GM12878 (cell line): ENCODE measurements at regions not wholly inside any gene's neighbourhood (a gene's known extent, or its start where the extent isn't known, plus 50 kb on each side); places are given as distances from the start of the nearest gene placed in this dataset.

Experiments
- ATAC-seq: fragments of 200-7000 bp; cut with Tn5 transposase; 3 replicates; pipeline ENCODE4 v1.9.1; 2020; ENCODE audit warnings: mild to moderate bottlenecking, moderate library complexity
- BruUV-seq: library from RNA; stranded (reverse); fragments of 400-500 nt; replicated peaks from 2 replicates; lab custom pipeline; 2021; lab: Mats Ljungman, UMichigan
- CTCF ChIA-PET: fragments of 300-600 bp; sonication (Branson Sonifier 250); formaldehyde crosslinking; extraction: SDS; loops from one replicate; lab custom pipeline; 2021; ENCODE audit warnings: inconsistent platforms; lab: Yijun Ruan, JAX
- POLR2A ChIA-PET: fragments of 350-600 bp; formaldehyde crosslinking; extraction: SDS; loops from one replicate; lab custom pipeline; 2021; ENCODE audit warnings: inconsistent platforms; lab: Charles Lee
- RAD21 ChIA-PET: fragments of 300-600 bp; sonication (Branson Sonifier 250); formaldehyde crosslinking; loops from one replicate; lab custom pipeline; 2023; ENCODE audit warnings: antibody characterized with exemption; ENCODE audit not compliant: unreplicated experiment; lab: Charles Lee
- SMC1A ChIA-PET: fragments of 300-600 bp; sonication (Branson Sonifier 250); formaldehyde crosslinking; loops from one replicate; lab custom pipeline; 2023; ENCODE audit not compliant: unreplicated experiment, uncharacterized antibody; lab: Charles Lee
- DNase-seq: peaks from one replicate; pipeline ENCODE4 v3.0.0-alpha.2; 2011; ENCODE audit warnings: low read depth, low spot score
- FAIRE-seq: peaks from 3 replicates; lab custom pipeline; 2011; peaks lifted over from hg19 to GRCh38; lab: Jason Lieb, UNC
- H2AFZ ChIP-seq: 2 replicates; pipeline ENCODE4 v1.6.0; 2011; ENCODE audit warnings: low read depth, low read length, control low read depth; ENCODE audit not compliant: control insufficient read depth
- H3K27ac ChIP-seq: 2 replicates; pipeline ENCODE4 v1.5.1; 2011; ENCODE audit warnings: control low read depth; ENCODE audit not compliant: control insufficient read depth, insufficient read depth
- H3K27me3 ChIP-seq, 2 experiments: replicated peaks in 1 of 2; 2 replicates each; pipeline versions ENCODE4 v1.6.0 to v1.6.1; 2011; ENCODE audit warnings: low read length in 1 of 2; ENCODE audit not compliant: control insufficient read depth in 2 of 2, insufficient read depth in 2 of 2
- H3K36me3 ChIP-seq, 2 experiments: 2 replicates each; pipeline ENCODE4 v1.5.1; 2011; ENCODE audit warnings: low read length in 1 of 2; ENCODE audit not compliant: control insufficient read depth in 2 of 2, insufficient read depth in 2 of 2
- H3K4me1 ChIP-seq: 2 replicates; pipeline ENCODE4 v1.6.1; 2011; ENCODE audit warnings: mild to moderate bottlenecking, low read length, moderate library complexity, mixed read lengths; ENCODE audit not compliant: control insufficient read depth, insufficient read depth
- H3K4me2 ChIP-seq: 2 replicates; pipeline ENCODE4 v1.6.0; 2011; ENCODE audit warnings: control low read depth; ENCODE audit not compliant: control insufficient read depth, insufficient read depth
- H3K4me3 ChIP-seq: fragments of 200-600 bp; sonication (generic); 2 replicates; pipeline ENCODE4 v1.5.1; 2016
- H3K79me2 ChIP-seq: 2 replicates; pipeline ENCODE4 v1.6.0; 2011; ENCODE audit warnings: low read length; ENCODE audit not compliant: control insufficient read depth, insufficient read depth
- H3K9ac ChIP-seq: 2 replicates; pipeline ENCODE4 v1.8.0; 2011; ENCODE audit warnings: low read length, control low read depth, mixed read lengths; ENCODE audit not compliant: control insufficient read depth, insufficient read depth
- H3K9me3 ChIP-seq: replicated peaks from 3 replicates; pipeline ENCODE4 v1.5.1; 2011; ENCODE audit warnings: mild to moderate bottlenecking, low read length; ENCODE audit not compliant: control insufficient read depth, insufficient read depth
- H4K20me1 ChIP-seq: 2 replicates; pipeline ENCODE4 v1.6.0; 2011; ENCODE audit not compliant: control insufficient read depth, insufficient read depth
- IRF4 ChIP-seq: IDR thresholded peaks from 2 replicates; pipeline ENCODE4 v1.6.1; 2011; ENCODE audit warnings: low read depth, low read length
- JUND ChIP-seq: IDR thresholded peaks from 2 replicates; pipeline ENCODE4 v1.6.1; 2012; ENCODE audit warnings: low read depth, mild to moderate bottlenecking, low read length, improper control_type of control experiment, moderate library complexity
- MEF2A ChIP-seq: IDR thresholded peaks from 2 replicates; pipeline ENCODE4 v1.6.1; 2011; ENCODE audit warnings: low read depth, mild to moderate bottlenecking, low read length, moderate library complexity; ENCODE audit not compliant: insufficient read depth
- NFXL1 ChIP-seq: fragments of 450-650 bp; IDR thresholded peaks from 2 replicates; pipeline ENCODE4 v1.6.1; 2017; ENCODE audit warnings: antibody characterized with exemption, mild to moderate bottlenecking, borderline replicate concordance
- RCOR1 ChIP-seq: conservative IDR thresholded peaks from 2 replicates; pipeline ENCODE4 v1.6.1; 2012; ENCODE audit warnings: low read depth, low read length, improper control_type of control experiment
- SRF ChIP-seq, 2 experiments: IDR thresholded peaks; 2 replicates each; pipeline ENCODE4 v1.6.1; 2011; ENCODE audit warnings: low read depth in 2 of 2, low read length in 2 of 2, mild to moderate bottlenecking in 1 of 2, moderate library complexity in 1 of 2
- WGBS: methylation state at CpG from one replicate; pipeline ENCODE4 v1.1.6; 2016; ENCODE audit warnings: low lambda C conversion rate; ENCODE audit not compliant: insufficient replicate concordance, insufficient coverage; ENCODE audit errors: missing lambda C conversion rate; 5-methylcytosine and 5-hydroxymethylcytosine counted together
- in situ Hi-C: fragments of 300-500 bp; cut with MboI; formaldehyde crosslinking; loops from 9 replicates; pipeline ENCODE4 v1.14.3; 2018; ENCODE audit warnings: mixed read lengths
- intact Hi-C: fragments of 100-400 bp; cut with micrococcal nuclease; formaldehyde crosslinking; loops from one replicate; pipeline ENCODE4 v1.14.2; 2022; ENCODE audit not compliant: unreplicated experiment
- TF ChIP-seq, protein P1 (sequence below): IDR thresholded peaks from 2 replicates; pipeline ENCODE4 v1.6.1; 2012; ENCODE audit warnings: improper control_type of control experiment, low read depth, low read length; ENCODE audit not compliant: insufficient replicate concordance
- TF ChIP-seq, protein P2 (sequence below): IDR thresholded peaks from 2 replicates; pipeline ENCODE4 v1.6.1; 2011; ENCODE audit warnings: low read depth, low read length, improper control_type of control experiment, borderline replicate concordance
- TF ChIP-seq, protein P3 (sequence below): fragments of 450-650 bp; IDR thresholded peaks from 2 replicates; pipeline ENCODE4 v1.6.1; 2017; ENCODE audit warnings: low read depth, mild to moderate bottlenecking, moderate library complexity
- TF ChIP-seq, protein P4 (sequence below): fragments of 450-650 bp; IDR thresholded peaks from 2 replicates; pipeline ENCODE4 v1.6.1; 2017; ENCODE audit warnings: borderline replicate concordance
- TF ChIP-seq, protein P5 (sequence below): IDR thresholded peaks from 2 replicates; pipeline ENCODE4 v1.6.1; 2012; ENCODE audit warnings: low read length, inconsistent platforms
- TF ChIP-seq, protein P6 (sequence below): IDR thresholded peaks from 2 replicates; pipeline ENCODE4 v1.6.1; 2012; ENCODE audit warnings: low read depth, low read length, improper control_type of control experiment

DNA sequence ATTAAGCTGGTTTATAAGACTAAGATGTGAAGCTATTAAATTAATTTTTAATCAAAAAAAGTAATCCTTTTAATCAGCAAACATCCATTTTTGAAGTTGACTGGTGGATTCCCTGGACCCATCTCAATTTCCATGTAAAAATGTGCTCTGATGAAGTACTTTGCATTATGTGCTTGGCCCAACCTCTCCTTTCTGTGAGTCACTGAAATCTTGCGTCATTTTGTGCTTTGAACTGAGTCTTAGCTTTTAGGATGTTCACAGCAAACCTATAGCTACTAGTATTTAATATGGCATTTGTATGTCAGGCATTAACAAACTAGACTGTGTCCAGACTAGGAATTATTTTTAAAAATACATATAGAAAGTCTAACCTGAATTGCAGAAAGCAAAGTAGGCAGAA lies 55.0 kb upstream of the CDH12 start:
- 0% methylated on average over 1 of the region's 1 CpG for WGBS
- Histone ChIP-seq H2AFZ (no peak overlapping the region), H3K36me3 (no peaks in the 10 kb centered on the region), H3K9me3 (no peaks in the 10 kb centered on the region), H4K20me1 (no peaks in the 10 kb centered on the region), H3K27ac (no peak overlapping the region), H3K27me3 (no peaks in the 10 kb centered on the region), H3K4me2 (no peak overlapping the region), H3K79me2 (no peaks in the 10 kb centered on the region), H3K4me1 (no peaks in the 10 kb centered on the region), H3K9ac (no peak overlapping the region), H3K4me3 (no peak overlapping the region)
- BruUV-seq: no TSS peak
- in situ Hi-C loops: no loop called here
- ATAC-seq (no peak), FAIRE-seq (no peak)
- SMC1A ChIA-PET: interaction anchor here (0.9 to 1.3 kb wide), 4 partner anchors 9 to 214 kb away, joined by 3 to 5 read pairs (median 4); no protein-coding TSS in a partner anchor
- POLR2A ChIA-PET: no interaction called here
- RAD21 ChIA-PET: no interaction called here
- TF ChIP-seq, protein P1, sequence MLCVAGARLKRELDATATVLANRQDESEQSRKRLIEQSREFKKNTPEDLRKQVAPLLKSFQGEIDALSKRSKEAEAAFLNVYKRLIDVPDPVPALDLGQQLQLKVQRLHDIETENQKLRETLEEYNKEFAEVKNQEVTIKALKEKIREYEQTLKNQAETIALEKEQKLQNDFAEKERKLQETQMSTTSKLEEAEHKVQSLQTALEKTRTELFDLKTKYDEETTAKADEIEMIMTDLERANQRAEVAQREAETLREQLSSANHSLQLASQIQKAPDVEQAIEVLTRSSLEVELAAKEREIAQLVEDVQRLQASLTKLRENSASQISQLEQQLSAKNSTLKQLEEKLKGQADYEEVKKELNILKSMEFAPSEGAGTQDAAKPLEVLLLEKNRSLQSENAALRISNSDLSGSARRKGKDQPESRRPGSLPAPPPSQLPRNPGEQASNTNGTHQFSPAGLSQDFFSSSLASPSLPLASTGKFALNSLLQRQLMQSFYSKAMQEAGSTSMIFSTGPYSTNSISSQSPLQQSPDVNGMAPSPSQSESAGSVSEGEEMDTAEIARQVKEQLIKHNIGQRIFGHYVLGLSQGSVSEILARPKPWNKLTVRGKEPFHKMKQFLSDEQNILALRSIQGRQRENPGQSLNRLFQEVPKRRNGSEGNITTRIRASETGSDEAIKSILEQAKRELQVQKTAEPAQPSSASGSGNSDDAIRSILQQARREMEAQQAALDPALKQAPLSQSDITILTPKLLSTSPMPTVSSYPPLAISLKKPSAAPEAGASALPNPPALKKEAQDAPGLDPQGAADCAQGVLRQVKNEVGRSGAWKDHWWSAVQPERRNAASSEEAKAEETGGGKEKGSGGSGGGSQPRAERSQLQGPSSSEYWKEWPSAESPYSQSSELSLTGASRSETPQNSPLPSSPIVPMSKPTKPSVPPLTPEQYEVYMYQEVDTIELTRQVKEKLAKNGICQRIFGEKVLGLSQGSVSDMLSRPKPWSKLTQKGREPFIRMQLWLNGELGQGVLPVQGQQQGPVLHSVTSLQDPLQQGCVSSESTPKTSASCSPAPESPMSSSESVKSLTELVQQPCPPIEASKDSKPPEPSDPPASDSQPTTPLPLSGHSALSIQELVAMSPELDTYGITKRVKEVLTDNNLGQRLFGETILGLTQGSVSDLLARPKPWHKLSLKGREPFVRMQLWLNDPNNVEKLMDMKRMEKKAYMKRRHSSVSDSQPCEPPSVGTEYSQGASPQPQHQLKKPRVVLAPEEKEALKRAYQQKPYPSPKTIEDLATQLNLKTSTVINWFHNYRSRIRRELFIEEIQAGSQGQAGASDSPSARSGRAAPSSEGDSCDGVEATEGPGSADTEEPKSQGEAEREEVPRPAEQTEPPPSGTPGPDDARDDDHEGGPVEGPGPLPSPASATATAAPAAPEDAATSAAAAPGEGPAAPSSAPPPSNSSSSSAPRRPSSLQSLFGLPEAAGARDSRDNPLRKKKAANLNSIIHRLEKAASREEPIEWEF: no peak
- TF ChIP-seq, protein P2, sequence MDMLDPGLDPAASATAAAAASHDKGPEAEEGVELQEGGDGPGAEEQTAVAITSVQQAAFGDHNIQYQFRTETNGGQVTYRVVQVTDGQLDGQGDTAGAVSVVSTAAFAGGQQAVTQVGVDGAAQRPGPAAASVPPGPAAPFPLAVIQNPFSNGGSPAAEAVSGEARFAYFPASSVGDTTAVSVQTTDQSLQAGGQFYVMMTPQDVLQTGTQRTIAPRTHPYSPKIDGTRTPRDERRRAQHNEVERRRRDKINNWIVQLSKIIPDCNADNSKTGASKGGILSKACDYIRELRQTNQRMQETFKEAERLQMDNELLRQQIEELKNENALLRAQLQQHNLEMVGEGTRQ: no peak
- TF ChIP-seq RCOR1 (no peak), MEF2A (no peak), NFXL1 (no peak), JUND (no peak), IRF4 (no peak), SRF (IDR thresholded peaks at IDR 0.05; ENCODE audit: low read depth in 2 of 2, low read length in 2 of 2) (no peak)
- TF ChIP-seq, protein P3, sequence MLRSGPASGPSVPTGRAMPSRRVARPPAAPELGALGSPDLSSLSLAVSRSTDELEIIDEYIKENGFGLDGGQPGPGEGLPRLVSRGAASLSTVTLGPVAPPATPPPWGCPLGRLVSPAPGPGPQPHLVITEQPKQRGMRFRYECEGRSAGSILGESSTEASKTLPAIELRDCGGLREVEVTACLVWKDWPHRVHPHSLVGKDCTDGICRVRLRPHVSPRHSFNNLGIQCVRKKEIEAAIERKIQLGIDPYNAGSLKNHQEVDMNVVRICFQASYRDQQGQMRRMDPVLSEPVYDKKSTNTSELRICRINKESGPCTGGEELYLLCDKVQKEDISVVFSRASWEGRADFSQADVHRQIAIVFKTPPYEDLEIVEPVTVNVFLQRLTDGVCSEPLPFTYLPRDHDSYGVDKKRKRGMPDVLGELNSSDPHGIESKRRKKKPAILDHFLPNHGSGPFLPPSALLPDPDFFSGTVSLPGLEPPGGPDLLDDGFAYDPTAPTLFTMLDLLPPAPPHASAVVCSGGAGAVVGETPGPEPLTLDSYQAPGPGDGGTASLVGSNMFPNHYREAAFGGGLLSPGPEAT: no peak
- TF ChIP-seq, protein P4, sequence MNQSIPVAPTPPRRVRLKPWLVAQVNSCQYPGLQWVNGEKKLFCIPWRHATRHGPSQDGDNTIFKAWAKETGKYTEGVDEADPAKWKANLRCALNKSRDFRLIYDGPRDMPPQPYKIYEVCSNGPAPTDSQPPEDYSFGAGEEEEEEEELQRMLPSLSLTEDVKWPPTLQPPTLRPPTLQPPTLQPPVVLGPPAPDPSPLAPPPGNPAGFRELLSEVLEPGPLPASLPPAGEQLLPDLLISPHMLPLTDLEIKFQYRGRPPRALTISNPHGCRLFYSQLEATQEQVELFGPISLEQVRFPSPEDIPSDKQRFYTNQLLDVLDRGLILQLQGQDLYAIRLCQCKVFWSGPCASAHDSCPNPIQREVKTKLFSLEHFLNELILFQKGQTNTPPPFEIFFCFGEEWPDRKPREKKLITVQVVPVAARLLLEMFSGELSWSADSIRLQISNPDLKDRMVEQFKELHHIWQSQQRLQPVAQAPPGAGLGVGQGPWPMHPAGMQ: no peak
- TF ChIP-seq, protein P5, sequence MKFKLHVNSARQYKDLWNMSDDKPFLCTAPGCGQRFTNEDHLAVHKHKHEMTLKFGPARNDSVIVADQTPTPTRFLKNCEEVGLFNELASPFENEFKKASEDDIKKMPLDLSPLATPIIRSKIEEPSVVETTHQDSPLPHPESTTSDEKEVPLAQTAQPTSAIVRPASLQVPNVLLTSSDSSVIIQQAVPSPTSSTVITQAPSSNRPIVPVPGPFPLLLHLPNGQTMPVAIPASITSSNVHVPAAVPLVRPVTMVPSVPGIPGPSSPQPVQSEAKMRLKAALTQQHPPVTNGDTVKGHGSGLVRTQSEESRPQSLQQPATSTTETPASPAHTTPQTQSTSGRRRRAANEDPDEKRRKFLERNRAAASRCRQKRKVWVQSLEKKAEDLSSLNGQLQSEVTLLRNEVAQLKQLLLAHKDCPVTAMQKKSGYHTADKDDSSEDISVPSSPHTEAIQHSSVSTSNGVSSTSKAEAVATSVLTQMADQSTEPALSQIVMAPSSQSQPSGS: no peak
- TF ChIP-seq, protein P6, sequence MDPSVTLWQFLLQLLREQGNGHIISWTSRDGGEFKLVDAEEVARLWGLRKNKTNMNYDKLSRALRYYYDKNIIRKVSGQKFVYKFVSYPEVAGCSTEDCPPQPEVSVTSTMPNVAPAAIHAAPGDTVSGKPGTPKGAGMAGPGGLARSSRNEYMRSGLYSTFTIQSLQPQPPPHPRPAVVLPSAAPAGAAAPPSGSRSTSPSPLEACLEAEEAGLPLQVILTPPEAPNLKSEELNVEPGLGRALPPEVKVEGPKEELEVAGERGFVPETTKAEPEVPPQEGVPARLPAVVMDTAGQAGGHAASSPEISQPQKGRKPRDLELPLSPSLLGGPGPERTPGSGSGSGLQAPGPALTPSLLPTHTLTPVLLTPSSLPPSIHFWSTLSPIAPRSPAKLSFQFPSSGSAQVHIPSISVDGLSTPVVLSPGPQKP: no peak
- TF ChIP-seq, all 136 proteins: peak for 0
- no peak for DNase-seq
- intact Hi-C loops: no loop called here
- CTCF ChIA-PET: no interaction called here
